GM13976 (cell line): ENCODE measurements at regions not wholly inside any gene's neighbourhood (a gene's known extent, or its start where the extent isn't known, plus 50 kb on each side); places are given as distances from the start of the nearest gene placed in this dataset.

Experiments
- DNase-seq: peaks from one replicate; pipeline ENCODE4 v3.0.0; 2012; ENCODE audit warnings: low spot score
- CTCF ChIP-seq: IDR thresholded peaks from 2 replicates; pipeline ENCODE4 v1.5.1; 2012; ENCODE audit warnings: borderline replicate concordance, mild to moderate bottlenecking; ENCODE audit not compliant: insufficient read depth; ENCODE audit errors: extremely low read depth, missing control alignments, control extremely low read depth
- in situ Hi-C: fragments of 300-500 bp; cut with MboI; formaldehyde crosslinking; loops from one replicate; pipeline ENCODE4 v1.12.0; 2022; ENCODE audit warnings: low sequenced_read_pairs, mixed read lengths, inconsistent platforms; ENCODE audit not compliant: unreplicated experiment

GRCh38 chr3:160162440-160162839, 62.8 kb upstream of the C3orf80 start:
- DNase-seq: no peak
- in situ Hi-C loops: loop anchor here (10.0 kb wide), 1 partner anchor 182 kb away; no protein-coding TSS in a partner anchor
- no peak for TF ChIP-seq CTCF

GRCh38 chr3:160163229-160163878, 61.9 kb upstream of the C3orf80 start:
- TF ChIP-seq CTCF: no peak
- peak; percentile 40 for DNase-seq
- in situ Hi-C loops: loop anchor here (10.0 kb wide), 1 partner anchor 181 kb away; no protein-coding TSS in a partner anchor

GRCh38 chr3:160168246-160168645, 57.0 kb upstream of the C3orf80 start:
- in situ Hi-C loops: loop anchor here (10.0 kb wide), 1 partner anchor 177 kb away; no protein-coding TSS in a partner anchor
- TF ChIP-seq CTCF: no peak
- no peak for DNase-seq

- TF ChIP-seq CTCF: no peak
- in situ Hi-C loops: loop anchor here (10.0 kb wide), 1 partner anchor 175 kb away; no protein-coding TSS in a partner anchor
- DNase-seq: no peak
Measured at GRCh38 chr3:160169139-160169976, 55.9 kb upstream of the C3orf80 start.

GRCh38 chr3:160170409-160171370, 54.5 kb upstream of the C3orf80 start:
- TF ChIP-seq CTCF: no peak
- peak; percentile 37 for DNase-seq
- in situ Hi-C loops: no loop called here

- in situ Hi-C loops: no loop called here
- DNase-seq: no peak
- no peak for TF ChIP-seq CTCF
Measured at GRCh38 chr3:160171813-160172212, 53.4 kb upstream of the C3orf80 start.
